ENCODE measurements at regions not wholly inside any gene's neighbourhood (a gene's known extent, or its start where the extent isn't known, plus 50 kb on each side); places are given as distances from the start of the nearest gene placed in this dataset.

- intact Hi-C loops (cut with DNase I) = no loop called here
- DNase-seq = no peak
- Histone ChIP-seq H3K4me1 (ENCODE audit: insufficient read depth) (peaks cover 2% of the 10 kb centered on the region), H3K27ac (no peak overlapping the region), H3K27me3 (no peaks in the 10 kb centered on the region), H3K9me3 (no peaks in the 10 kb centered on the region), H3K4me3 (no peak overlapping the region), H3K36me3 (no peaks in the 10 kb centered on the region)
- TF ChIP-seq CTCF (IDR thresholded peaks at IDR 0.05) (no peak), POLR2A (IDR thresholded peaks at IDR 0.05) (no peak), EP300 (IDR thresholded peaks at IDR 0.05) (no peak)
Observed at GRCh38 chr1:117699953-117700352, 94.1 kb downstream of the TENT5C start.

GRCh38 chr1:117702654-117703053 lies 96.8 kb downstream of the TENT5C start:
- H3K4me3 ChIP-seq = no peak overlapping the region
- no peaks in the 10 kb centered on the region for H3K4me1 ChIP-seq (ENCODE audit: insufficient read depth)
- WGBS, 3 donors = 89 to 92% (median 89%) methylated on average over 3 of the region's 3 CpGs
- H3K27ac ChIP-seq = no peak overlapping the region
- DNase-seq = no peak
- H3K27me3 ChIP-seq = no peaks in the 10 kb centered on the region
- TF ChIP-seq CTCF (IDR thresholded peaks at IDR 0.05) (no peak), POLR2A (IDR thresholded peaks at IDR 0.05) (no peak), EP300 (IDR thresholded peaks at IDR 0.05) (no peak)
- no peaks in the 10 kb centered on the region for H3K36me3 ChIP-seq
- intact Hi-C loops (cut with DNase I) = no loop called here
- H3K9me3 ChIP-seq = no peaks in the 10 kb centered on the region

GRCh38 chr1:117707371-117707770 lies 101.5 kb downstream of the TENT5C start:
- H3K4me3 ChIP-seq = no peak overlapping the region
- no peaks in the 10 kb centered on the region for H3K36me3 ChIP-seq
- no peaks in the 10 kb centered on the region for H3K9me3 ChIP-seq
- no peaks in the 10 kb centered on the region for H3K4me1 ChIP-seq (ENCODE audit: insufficient read depth)
- TF ChIP-seq EP300 (IDR thresholded peaks at IDR 0.05) (no peak), POLR2A (IDR thresholded peaks at IDR 0.05) (no peak), CTCF (IDR thresholded peaks at IDR 0.05) (no peak)
- intact Hi-C loops (cut with DNase I) = no loop called here
- H3K27me3 ChIP-seq = no peaks in the 10 kb centered on the region
- no peak for DNase-seq
- no peak overlapping the region for H3K27ac ChIP-seq

GRCh38 chr1:117708323-117709248 lies 102.7 kb downstream of the TENT5C start:
- 66 to 75% (median 73%) methylated on average over 15 of the region's 15 CpGs for WGBS, 3 donors
- no peaks in the 10 kb centered on the region for H3K36me3 ChIP-seq
- intact Hi-C loops (cut with DNase I) = no loop called here
- no peaks in the 10 kb centered on the region for H3K4me1 ChIP-seq (ENCODE audit: insufficient read depth)
- no peak overlapping the region for H3K27ac ChIP-seq
- H3K4me3 ChIP-seq = no peak overlapping the region
- no peak for DNase-seq
- TF ChIP-seq EP300 (IDR thresholded peaks at IDR 0.05) (no peak), POLR2A (IDR thresholded peaks at IDR 0.05) (no peak), CTCF (IDR thresholded peaks at IDR 0.05) (no peak)
- H3K27me3 ChIP-seq = no peaks in the 10 kb centered on the region
- no peaks in the 10 kb centered on the region for H3K9me3 ChIP-seq
